Smooth muscle cell (in vitro differentiated cells): ENCODE measurements at regions not wholly inside any gene's neighbourhood (a gene's known extent, or its start where the extent isn't known, plus 50 kb on each side); places are given as distances from the start of the nearest gene placed in this dataset.
"Not testable (repeated sequence)": the region's sequence is repeated elsewhere in the genome, so short reads cannot be mapped to it uniquely, and the experiment has no call there.

Experiments used
- DNase-seq: peaks from one replicate; lab custom pipeline; 2025; ENCODE audit not compliant: unreplicated experiment; lab: John Stamatoyannopoulos, UW
- H2AFZ ChIP-seq: fragments of 200-600 bp; sonication (generic); 2 replicates; pipeline ENCODE4 v1.6.0; 2016; ENCODE audit warnings: antibody characterized with exemption, low read depth, mild to moderate bottlenecking
- H3F3A ChIP-seq: fragments of 200-600 bp; sonication (generic); 2 replicates; pipeline ENCODE4 v1.6.0; 2017; ENCODE audit warnings: antibody characterized with exemption, low read depth
- H3K27ac ChIP-seq: fragments of 200-600 bp; sonication (generic); 2 replicates; pipeline ENCODE4 v1.5.1; 2016; ENCODE audit warnings: low read depth, mild to moderate bottlenecking
- H3K27me3 ChIP-seq: fragments of 200-600 bp; sonication (generic); 2 replicates; pipeline ENCODE4 v1.6.1; 2016; ENCODE audit warnings: low read depth, mild to moderate bottlenecking
- H3K36me3 ChIP-seq: fragments of 200-600 bp; sonication (generic); 2 replicates; pipeline ENCODE4 v1.5.1; 2016; ENCODE audit warnings: low read depth
- H3K4me1 ChIP-seq: fragments of 200-600 bp; sonication (generic); 2 replicates; pipeline ENCODE4 v1.5.1; 2016; ENCODE audit warnings: low read depth
- H3K4me2 ChIP-seq: fragments of 200-600 bp; sonication (generic); 2 replicates; pipeline ENCODE4 v1.6.0; 2016; ENCODE audit warnings: mild to moderate bottlenecking
- H3K4me3 ChIP-seq: fragments of 200-600 bp; sonication (generic); 2 replicates; pipeline ENCODE4 v1.5.1; 2016; ENCODE audit warnings: mild to moderate bottlenecking
- H3K79me2 ChIP-seq: fragments of 200-600 bp; sonication (generic); 2 replicates; pipeline ENCODE4 v1.6.0; 2016; ENCODE audit warnings: low read depth, mild to moderate bottlenecking
- H3K9ac ChIP-seq: fragments of 200-600 bp; sonication (generic); 2 replicates; pipeline ENCODE4 v1.6.0; 2016; ENCODE audit warnings: low read depth
- H3K9me3 ChIP-seq: fragments of 200-600 bp; sonication (generic); replicated peaks from 2 replicates; pipeline ENCODE4 v1.5.1; 2016; ENCODE audit warnings: low read depth
- H4K20me1 ChIP-seq: fragments of 200-600 bp; sonication (generic); 2 replicates; pipeline ENCODE4 v1.6.0; 2016; ENCODE audit warnings: low read depth
- CTCF ChIP-seq: fragments of 200-600 bp; sonication (generic); IDR thresholded peaks from 2 replicates; pipeline ENCODE4 v1.5.1; 2017; ENCODE audit warnings: borderline replicate concordance, mild to moderate bottlenecking, antibody characterized with exemption; ENCODE audit not compliant: insufficient read depth, poor library complexity, severe bottlenecking
- WGBS: methylation state at CpG from one replicate; pipeline ENCODE4 v1.1.7; 2016; ENCODE audit warnings: low lambda C conversion rate; 5-methylcytosine and 5-hydroxymethylcytosine counted together

- H3K9ac ChIP-seq, H3K9me3 ChIP-seq, H3K27me3 ChIP-seq, H3K36me3 ChIP-seq, H4K20me1 ChIP-seq, H3F3A ChIP-seq, H2AFZ ChIP-seq, H3K27ac ChIP-seq, H3K4me1 ChIP-seq, H3K4me2 ChIP-seq, DNase-seq, H3K79me2 ChIP-seq, H3K4me3 ChIP-seq: not testable (repeated sequence)
- WGBS: 100% methylated on average over 4 of the region's 4 CpGs
Measured at GRCh38 chr1:146756858-146757257, 181.3 kb upstream of the NBPF12 start.

GRCh38 chr1:146748686-146749085, 189.4 kb upstream of the NBPF12 start:
- DNase-seq, H3K9ac ChIP-seq, H4K20me1 ChIP-seq, H2AFZ ChIP-seq, H3K79me2 ChIP-seq, H3K9me3 ChIP-seq, H3F3A ChIP-seq, H3K4me1 ChIP-seq, H3K4me3 ChIP-seq, H3K27ac ChIP-seq, H3K36me3 ChIP-seq, H3K27me3 ChIP-seq, H3K4me2 ChIP-seq: not testable (repeated sequence)
- WGBS: 57% methylated on average over 1 of the region's 3 CpGs

- H2AFZ ChIP-seq, DNase-seq, H3K36me3 ChIP-seq, H4K20me1 ChIP-seq, H3K4me1 ChIP-seq, H3K9ac ChIP-seq, H3K4me2 ChIP-seq, H3K27ac ChIP-seq, H3K79me2 ChIP-seq, H3F3A ChIP-seq, H3K4me3 ChIP-seq, H3K27me3 ChIP-seq, H3K9me3 ChIP-seq: not testable (repeated sequence)
- WGBS: 59% methylated on average over 10 of the region's 11 CpGs
Measured at GRCh38 chr1:146731981-146732680, 206.0 kb upstream of the NBPF12 start.

GRCh38 chr1:146729642-146730344, 208.3 kb upstream of the NBPF12 start:
- H3K27me3 ChIP-seq, H3K4me3 ChIP-seq, H3K79me2 ChIP-seq, H3K9me3 ChIP-seq, H3F3A ChIP-seq, H3K4me2 ChIP-seq, H3K36me3 ChIP-seq, H3K4me1 ChIP-seq, H4K20me1 ChIP-seq, H3K27ac ChIP-seq, H3K9ac ChIP-seq, DNase-seq, H2AFZ ChIP-seq: not testable (repeated sequence)
- WGBS: 64% methylated on average over 6 of the region's 9 CpGs

GRCh38 chr1:146715054-146715453, 223.1 kb upstream of the NBPF12 start:
- H4K20me1 ChIP-seq, H3K4me2 ChIP-seq, H3K36me3 ChIP-seq, H3K4me1 ChIP-seq, H3K9me3 ChIP-seq, H3F3A ChIP-seq, H3K4me3 ChIP-seq, DNase-seq, H3K27ac ChIP-seq, H3K27me3 ChIP-seq, H2AFZ ChIP-seq, H3K9ac ChIP-seq, H3K79me2 ChIP-seq: not testable (repeated sequence)
- WGBS: no CpG with 5 or more reads among the region's 1 CpG

GRCh38 chr1:146710838-146711521, 227.1 kb upstream of the NBPF12 start:
- H3K4me1 ChIP-seq, DNase-seq, H3K36me3 ChIP-seq, H3K27ac ChIP-seq, H3K27me3 ChIP-seq, H3K4me3 ChIP-seq, H2AFZ ChIP-seq, H3K9ac ChIP-seq, H3K9me3 ChIP-seq, H3K4me2 ChIP-seq, H3F3A ChIP-seq, H4K20me1 ChIP-seq, H3K79me2 ChIP-seq: not testable (repeated sequence)
- TF ChIP-seq CTCF: peak; percentile 42
- 73% methylated on average over 5 of the region's 5 CpGs for WGBS

- not testable (repeated sequence) for DNase-seq
Measured at GRCh38 chr1:146709302-146709701, 228.8 kb upstream of the NBPF12 start.

More at GRCh38 chr1:146709302-146709701, 228.8 kb upstream of the NBPF12 start:
- H3K4me3 ChIP-seq, H3K27me3 ChIP-seq, H3K9ac ChIP-seq, H2AFZ ChIP-seq, H3F3A ChIP-seq, H3K9me3 ChIP-seq, H3K36me3 ChIP-seq, H3K79me2 ChIP-seq, H3K4me2 ChIP-seq, H3K4me1 ChIP-seq, H4K20me1 ChIP-seq, H3K27ac ChIP-seq: not testable (repeated sequence)
- 81% methylated on average over 1 of the region's 1 CpG for WGBS
